GM06990 (cell line): ENCODE measurements at regions not wholly inside any gene's neighbourhood (a gene's known extent, or its start where the extent isn't known, plus 50 kb on each side); places are given as distances from the start of the nearest gene placed in this dataset.

ENCODE experiments used
- DNase-seq: peaks from one replicate; pipeline ENCODE4 v3.0.0-alpha.2; 2011; ENCODE audit not compliant: insufficient read length; ENCODE audit errors: extremely low read depth
- H3K27me3 ChIP-seq: replicated peaks from 2 replicates; pipeline ENCODE4 v1.6.0; 2011; ENCODE audit warnings: low read length; ENCODE audit not compliant: control insufficient read depth, insufficient read depth
- H3K36me3 ChIP-seq: 2 replicates; pipeline ENCODE4 v1.5.1; 2011; ENCODE audit warnings: low read length; ENCODE audit not compliant: control insufficient read depth, insufficient read depth
- H3K4me3 ChIP-seq: replicated peaks from 2 replicates; pipeline ENCODE4 v1.5.1; 2011; ENCODE audit warnings: low read depth, mild to moderate bottlenecking, control low read depth, low read length
- CTCF ChIP-seq: IDR thresholded peaks from 2 replicates; pipeline ENCODE4 v1.5.1; 2011; ENCODE audit warnings: low read length, control low read depth, mild to moderate bottlenecking, inconsistent platforms; ENCODE audit not compliant: insufficient read depth, poor library complexity, severe bottlenecking

GRCh38 chr10:64840341-64840740 lies 1319.1 kb downstream of the REEP3 start:
- TF ChIP-seq CTCF, result no peak
- no peak for DNase-seq
- Histone ChIP-seq H3K36me3 (no peaks in the 10 kb centered on the region), H3K4me3 (no peak overlapping the region), H3K27me3 (no peaks in the 10 kb centered on the region)

- H3K4me3 ChIP-seq, result no peak overlapping the region
- no peak for TF ChIP-seq CTCF
- DNase-seq, result no peak
- H3K36me3 ChIP-seq, result no peaks in the 10 kb centered on the region
- H3K27me3 ChIP-seq, result no peaks in the 10 kb centered on the region
Observed at GRCh38 chr10:64846700-64847099, 1325.5 kb downstream of the REEP3 start.

GRCh38 chr10:64855941-64856340 lies 1334.7 kb downstream of the REEP3 start:
- H3K4me3 ChIP-seq, result no peak overlapping the region
- H3K27me3 ChIP-seq, result no peaks in the 10 kb centered on the region
- DNase-seq, result no peak
- H3K36me3 ChIP-seq, result no peaks in the 10 kb centered on the region
- no peak for TF ChIP-seq CTCF

- Histone ChIP-seq H3K4me3 (no peak overlapping the region), H3K36me3 (no peaks in the 10 kb centered on the region), H3K27me3 (no peaks in the 10 kb centered on the region)
- no peak for DNase-seq
- no peak for TF ChIP-seq CTCF
Observed at GRCh38 chr10:64859911-64860310, 1338.7 kb downstream of the REEP3 start.

GRCh38 chr10:64863836-64864235 lies 1342.6 kb downstream of the REEP3 start:
- no peaks in the 10 kb centered on the region for H3K36me3 ChIP-seq
- TF ChIP-seq CTCF, result no peak
- DNase-seq, result no peak

GRCh38 chr10:64867501-64867962 lies 1346.3 kb downstream of the REEP3 start:
- no peaks in the 10 kb centered on the region for H3K36me3 ChIP-seq
- no peak for TF ChIP-seq CTCF
- H3K27me3 ChIP-seq, result no peaks in the 10 kb centered on the region
- no peak overlapping the region for H3K4me3 ChIP-seq
- DNase-seq, result no peak

More at GRCh38 chr10:64863836-64864235, 1342.6 kb downstream of the REEP3 start:
- no peaks in the 10 kb centered on the region for H3K27me3 ChIP-seq
- H3K4me3 ChIP-seq, result no peak overlapping the region
